GM18499 (cell line): ENCODE measurements at regions not wholly inside any gene's neighbourhood (a gene's known extent, or its start where the extent isn't known, plus 50 kb on each side); places are given as distances from the start of the nearest gene placed in this dataset.

Experiments
- ATAC-seq: cut with Tn5 transposase; IDR thresholded peaks from one replicate; pipeline ENCODE4 v1.9.1; 2021; ENCODE audit warnings: moderate number of reproducible peaks; ENCODE audit not compliant: insufficient read depth, unreplicated experiment

- no peak for ATAC-seq
These were observed 209.6 kb upstream of the MCTP2 start for GRCh38 chr15:94021621-94022320.

GRCh38 chr15:94019062-94019461 lies 212.3 kb upstream of the MCTP2 start:
- no peak for ATAC-seq

- no peak for ATAC-seq
These were observed 216.0 kb upstream of the MCTP2 start for GRCh38 chr15:94015324-94015723.

GRCh38 chr15:94008104-94009074 lies 223.0 kb upstream of the MCTP2 start:
- ATAC-seq, result no peak

GRCh38 chr15:94004697-94005096 lies 226.7 kb upstream of the MCTP2 start:
- no peak for ATAC-seq

- ATAC-seq, result no peak
These were observed 229.3 kb upstream of the MCTP2 start for GRCh38 chr15:94002041-94002440.

- no peak for ATAC-seq
These were observed 230.0 kb upstream of the MCTP2 start for GRCh38 chr15:94001255-94001801.

GRCh38 chr15:94000606-94001005 lies 230.8 kb upstream of the MCTP2 start:
- no peak for ATAC-seq

GRCh38 chr15:93997071-93997658 lies 234.2 kb upstream of the MCTP2 start:
- no peak for ATAC-seq

GRCh38 chr15:93989440-93989998 lies 241.8 kb upstream of the MCTP2 start:
- no peak for ATAC-seq

GRCh38 chr15:93987068-93987467 lies 244.3 kb upstream of the MCTP2 start:
- no peak for ATAC-seq

GRCh38 chr15:93986400-93986984 lies 244.9 kb upstream of the MCTP2 start:
- no peak for ATAC-seq

- no peak for ATAC-seq
These were observed 245.4 kb upstream of the MCTP2 start for GRCh38 chr15:93985925-93986324.

- no peak for ATAC-seq
These were observed 246.2 kb upstream of the MCTP2 start for GRCh38 chr15:93985176-93985575.

GRCh38 chr15:93983526-93983925 lies 247.8 kb upstream of the MCTP2 start:
- no peak for ATAC-seq

GRCh38 chr15:93982226-93982727 lies 249.1 kb upstream of the MCTP2 start:
- no peak for ATAC-seq

- ATAC-seq, result no peak
These were observed 249.7 kb upstream of the MCTP2 start for GRCh38 chr15:93981706-93982105.

GRCh38 chr15:93980261-93980911 lies 251.0 kb upstream of the MCTP2 start:
- no peak for ATAC-seq

- no peak for ATAC-seq
These were observed 256.4 kb upstream of the MCTP2 start for GRCh38 chr15:93974804-93975481.
